ENCODE measurements at regions not wholly inside any gene's neighbourhood (a gene's known extent, or its start where the extent isn't known, plus 50 kb on each side); places are given as distances from the start of the nearest gene placed in this dataset.

DNA sequence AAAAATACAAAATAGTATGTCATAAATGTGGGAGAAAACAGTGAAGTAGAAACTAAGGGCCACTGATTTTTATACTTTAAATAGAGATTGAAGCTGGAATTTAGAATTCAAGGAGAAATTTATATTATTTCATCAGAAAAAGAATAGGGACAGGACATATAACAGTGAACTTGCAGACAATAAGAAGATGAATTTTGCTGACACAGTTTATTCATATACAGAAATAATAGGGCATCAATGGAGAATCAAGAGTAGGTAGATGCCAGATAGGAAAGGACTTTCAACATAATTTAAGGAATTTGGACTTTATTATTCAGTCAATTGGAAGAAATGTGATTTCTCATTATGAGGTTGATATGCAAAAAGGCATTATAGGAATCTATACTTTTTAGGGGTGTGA is 118.9 kb upstream of the HNMT start (continued):
- TF ChIP-seq, protein P1, sequence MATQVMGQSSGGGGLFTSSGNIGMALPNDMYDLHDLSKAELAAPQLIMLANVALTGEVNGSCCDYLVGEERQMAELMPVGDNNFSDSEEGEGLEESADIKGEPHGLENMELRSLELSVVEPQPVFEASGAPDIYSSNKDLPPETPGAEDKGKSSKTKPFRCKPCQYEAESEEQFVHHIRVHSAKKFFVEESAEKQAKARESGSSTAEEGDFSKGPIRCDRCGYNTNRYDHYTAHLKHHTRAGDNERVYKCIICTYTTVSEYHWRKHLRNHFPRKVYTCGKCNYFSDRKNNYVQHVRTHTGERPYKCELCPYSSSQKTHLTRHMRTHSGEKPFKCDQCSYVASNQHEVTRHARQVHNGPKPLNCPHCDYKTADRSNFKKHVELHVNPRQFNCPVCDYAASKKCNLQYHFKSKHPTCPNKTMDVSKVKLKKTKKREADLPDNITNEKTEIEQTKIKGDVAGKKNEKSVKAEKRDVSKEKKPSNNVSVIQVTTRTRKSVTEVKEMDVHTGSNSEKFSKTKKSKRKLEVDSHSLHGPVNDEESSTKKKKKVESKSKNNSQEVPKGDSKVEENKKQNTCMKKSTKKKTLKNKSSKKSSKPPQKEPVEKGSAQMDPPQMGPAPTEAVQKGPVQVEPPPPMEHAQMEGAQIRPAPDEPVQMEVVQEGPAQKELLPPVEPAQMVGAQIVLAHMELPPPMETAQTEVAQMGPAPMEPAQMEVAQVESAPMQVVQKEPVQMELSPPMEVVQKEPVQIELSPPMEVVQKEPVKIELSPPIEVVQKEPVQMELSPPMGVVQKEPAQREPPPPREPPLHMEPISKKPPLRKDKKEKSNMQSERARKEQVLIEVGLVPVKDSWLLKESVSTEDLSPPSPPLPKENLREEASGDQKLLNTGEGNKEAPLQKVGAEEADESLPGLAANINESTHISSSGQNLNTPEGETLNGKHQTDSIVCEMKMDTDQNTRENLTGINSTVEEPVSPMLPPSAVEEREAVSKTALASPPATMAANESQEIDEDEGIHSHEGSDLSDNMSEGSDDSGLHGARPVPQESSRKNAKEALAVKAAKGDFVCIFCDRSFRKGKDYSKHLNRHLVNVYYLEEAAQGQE (IDR thresholded peaks at IDR 0.05; ENCODE audit: low read depth, low read length), result no peak
- TF ChIP-seq, protein P2, sequence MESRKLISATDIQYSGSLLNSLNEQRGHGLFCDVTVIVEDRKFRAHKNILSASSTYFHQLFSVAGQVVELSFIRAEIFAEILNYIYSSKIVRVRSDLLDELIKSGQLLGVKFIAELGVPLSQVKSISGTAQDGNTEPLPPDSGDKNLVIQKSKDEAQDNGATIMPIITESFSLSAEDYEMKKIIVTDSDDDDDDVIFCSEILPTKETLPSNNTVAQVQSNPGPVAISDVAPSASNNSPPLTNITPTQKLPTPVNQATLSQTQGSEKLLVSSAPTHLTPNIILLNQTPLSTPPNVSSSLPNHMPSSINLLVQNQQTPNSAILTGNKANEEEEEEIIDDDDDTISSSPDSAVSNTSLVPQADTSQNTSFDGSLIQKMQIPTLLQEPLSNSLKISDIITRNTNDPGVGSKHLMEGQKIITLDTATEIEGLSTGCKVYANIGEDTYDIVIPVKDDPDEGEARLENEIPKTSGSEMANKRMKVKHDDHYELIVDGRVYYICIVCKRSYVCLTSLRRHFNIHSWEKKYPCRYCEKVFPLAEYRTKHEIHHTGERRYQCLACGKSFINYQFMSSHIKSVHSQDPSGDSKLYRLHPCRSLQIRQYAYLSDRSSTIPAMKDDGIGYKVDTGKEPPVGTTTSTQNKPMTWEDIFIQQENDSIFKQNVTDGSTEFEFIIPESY (IDR thresholded peaks at IDR 0.05; ENCODE audit: borderline replicate concordance, low read depth), result no peak
- no peak for TF ChIP-seq YY1 (IDR thresholded peaks at IDR 0.05; ENCODE audit: low read depth)
- TF ChIP-seq FOXM1 (IDR thresholded peaks at IDR 0.05; ENCODE audit: low read depth), result no peak
- no peak for TF ChIP-seq EZH2phosphoT487 (IDR thresholded peaks at IDR 0.05; ENCODE audit: borderline replicate concordance, low read depth)
- no peak for TF ChIP-seq GABPA (IDR thresholded peaks at IDR 0.05; ENCODE audit: low read depth)
- TF ChIP-seq TAF1 (IDR thresholded peaks at IDR 0.05; ENCODE audit: borderline replicate concordance, low read depth, low read length), result no peak

DNA sequence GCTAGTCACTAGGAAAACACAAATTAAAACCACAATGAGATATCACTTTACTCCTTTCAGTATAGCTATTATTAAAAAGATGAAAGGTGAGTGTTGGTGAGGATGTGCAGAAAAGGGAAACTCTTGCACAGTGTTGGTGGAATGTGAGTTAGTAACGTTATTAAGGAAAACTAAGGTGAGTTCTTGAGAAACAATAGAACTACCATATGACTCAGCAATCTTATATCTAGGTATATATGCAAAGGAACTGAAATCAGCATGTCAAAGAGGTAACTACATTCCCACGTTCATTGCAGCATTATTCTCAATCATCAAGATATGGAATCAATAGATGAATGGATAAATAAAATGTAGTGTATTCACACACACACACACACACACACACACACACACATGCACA is 117.3 kb upstream of the HNMT start:
- H3F3A ChIP-seq (replicated peaks; ENCODE audit: insufficient read depth), result no peaks in the 10 kb centered on the region
- no peak overlapping the region for H3K4me3 ChIP-seq (ENCODE audit: low read depth in 2 of 2, low read length in 1 of 2)
- H2AFZ ChIP-seq (ENCODE audit: low read depth), result no peak overlapping the region
- no peak overlapping the region for H3K27ac ChIP-seq (ENCODE audit: low read depth in 2 of 2, low read length in 1 of 2)
- WGBS (ENCODE audit: low lambda C conversion rate), result 28% methylated on average over 2 of the region's 2 CpGs
- POLR2A ChIA-PET, result no interaction called here
- no peaks in the 10 kb centered on the region for H4K20me1 ChIP-seq (ENCODE audit: insufficient read depth)
- no peak for TF ChIP-seq EZH2phosphoT487 (IDR thresholded peaks at IDR 0.05; ENCODE audit: borderline replicate concordance, low read depth)
- TF ChIP-seq, protein P1 (IDR thresholded peaks at IDR 0.05; ENCODE audit: low read depth, low read length), result no peak
- no peak for TF ChIP-seq GATA2 (CRISPR knock-in tag; IDR thresholded peaks at IDR 0.05)
- no peak for TF ChIP-seq TAF1 (IDR thresholded peaks at IDR 0.05; ENCODE audit: borderline replicate concordance, low read depth, low read length)
- TF ChIP-seq, protein P2 (IDR thresholded peaks at IDR 0.05; ENCODE audit: borderline replicate concordance, low read depth), result no peak
- no peak for TF ChIP-seq SMC3 (IDR thresholded peaks at IDR 0.05; ENCODE audit: low read depth, low read length)
- no peak for TF ChIP-seq RXRA (IDR thresholded peaks at IDR 0.05; ENCODE audit: borderline replicate concordance, low read depth)
- TF ChIP-seq POLR2AphosphoS5 (IDR thresholded peaks at IDR 0.05; ENCODE audit: low read depth, low read length), result no peak
- no peak for TF ChIP-seq ELF1 (IDR thresholded peaks at IDR 0.05)
- no peaks in the 10 kb centered on the region for H3K9me3 ChIP-seq
- CTCF ChIA-PET, result interaction anchor here (1.4 kb wide), 1 partner anchor 8 kb away, joined by 6 read pairs; no protein-coding TSS in a partner anchor
- no peaks in the 10 kb centered on the region for H3K79me2 ChIP-seq (ENCODE audit: insufficient read depth)
- no peaks in the 10 kb centered on the region for H3K4me1 ChIP-seq (ENCODE audit: control insufficient read depth in 1 of 2, insufficient read depth in 2 of 2, low read depth in 1 of 2, low read length in 1 of 2)
- H3K9ac ChIP-seq, result no peak overlapping the region
- no peaks in the 10 kb centered on the region for H3K27me3 ChIP-seq (ENCODE audit: insufficient read depth)
- no peaks in the 10 kb centered on the region for H3K9me2 ChIP-seq
- no peaks in the 10 kb centered on the region for H3K36me3 ChIP-seq (replicated peaks in 1 of 2; ENCODE audit: control insufficient read depth in 1 of 2, insufficient read depth in 2 of 2, low read length in 1 of 2)
- H3K4me2 ChIP-seq, result no peak overlapping the region
- no peak for DNase-seq
